ENCODE measurements at regions not wholly inside any gene's neighbourhood (a gene's known extent, or its start where the extent isn't known, plus 50 kb on each side); places are given as distances from the start of the nearest gene placed in this dataset.

- TF ChIP-seq POLR2A (IDR thresholded peaks at IDR 0.05; ENCODE audit: low read length) (no peak), GATA1 (IDR thresholded peaks at IDR 0.05; ENCODE audit: low read depth, low read length) (no peak)
- DNase-seq, result no peak
These were observed 64.0 kb upstream of the THBS2 start for GRCh38 chr6:169317441-169318202.

- DNase-seq, result no peak
- TF ChIP-seq GATA1 (IDR thresholded peaks at IDR 0.05; ENCODE audit: low read depth, low read length), result no peak
- TF ChIP-seq POLR2A (IDR thresholded peaks at IDR 0.05; ENCODE audit: low read length), result no peak
These were observed 63.0 kb upstream of the THBS2 start for GRCh38 chr6:169316651-169317050.

DNA sequence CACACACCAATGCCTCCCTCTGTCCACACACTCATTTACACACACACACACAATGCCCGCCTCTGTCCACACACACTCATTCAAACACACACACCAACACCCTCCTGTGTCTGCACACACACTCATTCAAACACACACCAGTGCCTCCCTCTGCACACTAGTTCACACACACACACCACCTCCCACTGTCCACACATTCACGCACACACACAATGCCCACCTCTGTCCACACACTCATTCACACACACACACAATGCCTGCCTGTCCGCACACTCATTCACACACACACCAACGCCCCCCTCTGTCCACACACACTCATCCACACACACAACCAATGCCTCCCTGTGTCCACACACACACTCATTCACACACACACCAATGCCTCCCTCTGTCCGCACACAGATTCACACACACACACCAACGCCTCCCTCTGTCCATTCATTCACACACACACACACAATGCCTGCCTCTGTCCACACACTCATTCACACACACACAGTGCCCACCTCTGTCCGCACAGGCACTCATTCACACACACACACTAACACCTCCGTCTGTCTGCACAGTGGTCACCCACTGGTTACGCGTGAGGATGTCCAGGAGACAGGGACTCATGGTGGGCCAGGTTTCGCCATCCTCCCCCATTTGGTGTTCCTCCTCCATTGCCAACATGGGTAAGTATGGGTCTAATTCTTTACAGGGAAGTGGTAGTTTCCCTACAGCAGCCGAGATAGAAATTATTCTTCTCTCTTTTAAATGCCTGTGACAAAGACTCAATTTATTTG lies 62.4 kb upstream of the THBS2 start:
- no peak for DNase-seq
- TF ChIP-seq POLR2A (IDR thresholded peaks at IDR 0.05; ENCODE audit: low read length) (no peak), GATA1 (IDR thresholded peaks at IDR 0.05; ENCODE audit: low read depth, low read length) (no peak)

- TF ChIP-seq GATA1 (IDR thresholded peaks at IDR 0.05; ENCODE audit: low read depth, low read length) (no peak), POLR2A (IDR thresholded peaks at IDR 0.05; ENCODE audit: low read length) (no peak)
- DNase-seq, result no peak
These were observed 59.8 kb upstream of the THBS2 start for GRCh38 chr6:169313347-169314010.

- no peak for TF ChIP-seq GATA1 (IDR thresholded peaks at IDR 0.05; ENCODE audit: low read depth, low read length)
- no peak for TF ChIP-seq POLR2A (IDR thresholded peaks at IDR 0.05; ENCODE audit: low read length)
- no peak for DNase-seq
These were observed 59.2 kb upstream of the THBS2 start for GRCh38 chr6:169312658-169313346.

DNA sequence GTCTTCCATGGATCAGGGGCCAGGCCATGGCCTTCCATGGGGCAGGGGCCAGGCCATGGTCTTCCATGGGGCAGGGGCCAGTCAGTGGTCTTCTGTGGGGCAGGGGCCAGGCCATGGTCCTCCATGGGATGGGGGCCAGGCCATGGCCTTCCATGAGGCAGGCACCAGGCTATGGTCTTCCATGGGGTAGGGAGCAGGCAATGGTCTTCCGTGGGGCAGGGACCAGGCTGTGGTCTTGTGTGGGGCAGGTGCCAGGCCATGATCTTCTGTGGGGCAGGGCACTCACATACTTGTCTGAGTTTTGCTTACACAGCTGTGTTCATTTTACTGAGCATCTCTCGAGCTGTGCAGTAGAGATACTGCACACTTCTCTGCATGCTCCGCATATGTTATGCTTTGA lies 57.3 kb upstream of the THBS2 start:
- no peak for DNase-seq
- TF ChIP-seq POLR2A (IDR thresholded peaks at IDR 0.05; ENCODE audit: low read length), result no peak
- TF ChIP-seq GATA1 (IDR thresholded peaks at IDR 0.05; ENCODE audit: low read depth, low read length), result no peak
